Neural progenitor cell (in vitro differentiated cells): ENCODE measurements at regions not wholly inside any gene's neighbourhood (a gene's known extent, or its start where the extent isn't known, plus 50 kb on each side); places are given as distances from the start of the nearest gene placed in this dataset.
A peak's percentile ranks its signal among the peaks of the same experiment; 100 is the strongest.

Experiments
- DNase-seq: peaks from one replicate; pipeline ENCODE4 v3.0.0-alpha.2; 2016; ENCODE audit warnings: low spot score
- H2AFZ ChIP-seq: fragments of 200-600 bp; sonication (generic); replicated peaks from 2 replicates; pipeline ENCODE4 v1.6.1; 2016; ENCODE audit warnings: antibody characterized with exemption
- H3F3A ChIP-seq: fragments of 200-600 bp; sonication (generic); 2 replicates; pipeline ENCODE4 v1.6.1; 2016; ENCODE audit warnings: antibody characterized with exemption, low read depth
- H3K27ac ChIP-seq: fragments of 200-600 bp; sonication (generic); 2 replicates; pipeline ENCODE4 v1.5.1; 2016; ENCODE audit warnings: mild to moderate bottlenecking
- H3K27me3 ChIP-seq: fragments of 200-600 bp; sonication (generic); 2 replicates; pipeline ENCODE4 v1.6.1; 2016; ENCODE audit warnings: mild to moderate bottlenecking, moderate library complexity
- H3K36me3 ChIP-seq: fragments of 200-600 bp; sonication (generic); 2 replicates; pipeline ENCODE4 v1.5.1; 2016
- H3K4me1 ChIP-seq: fragments of 200-600 bp; sonication (generic); 2 replicates; pipeline ENCODE4 v1.6.1; 2016; ENCODE audit warnings: mixed run types
- H3K4me2 ChIP-seq: fragments of 200-600 bp; sonication (generic); 2 replicates; pipeline ENCODE4 v1.6.1; 2016
- H3K4me3 ChIP-seq: fragments of 200-600 bp; sonication (generic); 2 replicates; pipeline ENCODE4 v1.5.1; 2016
- H3K79me2 ChIP-seq: fragments of 200-600 bp; sonication (generic); 2 replicates; pipeline ENCODE4 v1.6.1; 2016; ENCODE audit warnings: low read depth
- H3K9ac ChIP-seq: fragments of 200-600 bp; sonication (generic); 2 replicates; pipeline ENCODE4 v1.6.1; 2016
- H3K9me3 ChIP-seq: fragments of 200-600 bp; sonication (generic); 2 replicates; pipeline ENCODE4 v1.5.1; 2016; ENCODE audit warnings: low read depth
- H4K20me1 ChIP-seq: fragments of 200-600 bp; sonication (generic); 2 replicates; pipeline ENCODE4 v1.6.1; 2016; ENCODE audit warnings: low read depth
- H3K27ac Mint-ChIP-seq: 3 replicates; pipeline ENCODE4 v1.8.0; 2021; ENCODE audit warnings: mixed read lengths
- H3K27me3 Mint-ChIP-seq: 2 replicates; pipeline ENCODE4 v1.8.0; 2022; ENCODE audit warnings: low read depth, mild to moderate bottlenecking, inconsistent platforms, moderate library complexity, mixed read lengths; ENCODE audit not compliant: insufficient read depth
- H3K36me3 Mint-ChIP-seq: 3 replicates; pipeline ENCODE4 v1.8.0; 2021; ENCODE audit warnings: mixed read lengths
- H3K4me1 Mint-ChIP-seq: 3 replicates; pipeline ENCODE4 v1.8.0; 2021; ENCODE audit warnings: mixed read lengths
- H3K4me3 Mint-ChIP-seq: 3 replicates; pipeline ENCODE4 v1.8.0; 2021; ENCODE audit warnings: mild to moderate bottlenecking, moderate library complexity, mixed read lengths
- H3K9me3 Mint-ChIP-seq: 3 replicates; pipeline ENCODE4 v1.8.0; 2020; ENCODE audit warnings: mixed read lengths
- CTCF ChIP-seq: fragments of 200-600 bp; sonication (generic); IDR thresholded peaks from 2 replicates; pipeline ENCODE4 v1.5.1; 2017; ENCODE audit warnings: antibody characterized with exemption, mild to moderate bottlenecking
- EZH2 ChIP-seq: fragments of 200-600 bp; sonication (generic); IDR thresholded peaks from 2 replicates; pipeline ENCODE4 v1.6.1; 2017; ENCODE audit warnings: antibody characterized with exemption, mild to moderate bottlenecking, moderate library complexity
- EZH2phosphoT487 ChIP-seq: fragments of 200-600 bp; sonication (generic); IDR thresholded peaks from 2 replicates; pipeline ENCODE4 v1.6.1; 2017; ENCODE audit warnings: antibody characterized with exemption

GRCh38 chr12:124377981-124378509 lies 83.2 kb downstream of the RFLNA start:
- Mint-ChIP-seq H3K27me3 (peaks cover 12% of the 10 kb centered on the region), H3K9me3 (no peaks in the 10 kb centered on the region), H3K4me1 (peaks cover 9% of the 10 kb centered on the region), H3K4me3 (no peak overlapping the region), H3K27ac (peak overlapping the region; percentile 29), H3K36me3 (peaks cover 5% of the 10 kb centered on the region)
- no peaks in the 10 kb centered on the region for H3F3A ChIP-seq
- H3K27ac ChIP-seq, result no peak overlapping the region
- no peaks in the 10 kb centered on the region for H3K36me3 ChIP-seq
- DNase-seq, result no peak
- no peak overlapping the region for H3K9ac ChIP-seq
- no peaks in the 10 kb centered on the region for H3K9me3 ChIP-seq
- H2AFZ ChIP-seq, result no peak overlapping the region
- no peaks in the 10 kb centered on the region for H3K27me3 ChIP-seq
- H4K20me1 ChIP-seq, result peaks cover 13% of the 10 kb centered on the region
- H3K4me1 ChIP-seq, result no peaks in the 10 kb centered on the region
- no peak for TF ChIP-seq EZH2
- no peak for TF ChIP-seq CTCF
- TF ChIP-seq EZH2phosphoT487, result no peak
- H3K4me3 ChIP-seq, result no peak overlapping the region
- no peak overlapping the region for H3K4me2 ChIP-seq
- no peaks in the 10 kb centered on the region for H3K79me2 ChIP-seq

GRCh38 chr12:124376435-124376834 lies 81.5 kb downstream of the RFLNA start:
- Histone ChIP-seq H3K79me2 (no peaks in the 10 kb centered on the region), H3K4me3 (no peak overlapping the region), H3K27me3 (no peaks in the 10 kb centered on the region), H3K27ac (no peak overlapping the region), H4K20me1 (peaks cover 13% of the 10 kb centered on the region), H3K9me3 (no peaks in the 10 kb centered on the region), H3K36me3 (no peaks in the 10 kb centered on the region), H2AFZ (no peak overlapping the region), H3K4me2 (no peak overlapping the region), H3K9ac (no peak overlapping the region), H3F3A (no peaks in the 10 kb centered on the region), H3K4me1 (no peaks in the 10 kb centered on the region)
- Mint-ChIP-seq H3K4me3 (no peak overlapping the region), H3K4me1 (peaks cover 7% of the 10 kb centered on the region), H3K27ac (peak overlapping the region; percentile 60), H3K27me3 (peaks cover 9% of the 10 kb centered on the region), H3K9me3 (no peaks in the 10 kb centered on the region), H3K36me3 (peaks cover 5% of the 10 kb centered on the region)
- no peak for DNase-seq
- no peak for TF ChIP-seq CTCF
- TF ChIP-seq EZH2, result no peak
- no peak for TF ChIP-seq EZH2phosphoT487

GRCh38 chr12:124375789-124376175 lies 80.9 kb downstream of the RFLNA start:
- Histone ChIP-seq H3K4me3 (no peak overlapping the region), H3K27me3 (no peaks in the 10 kb centered on the region), H3K4me1 (no peaks in the 10 kb centered on the region), H2AFZ (no peak overlapping the region), H3K4me2 (no peak overlapping the region), H3K9ac (no peak overlapping the region), H3K36me3 (no peaks in the 10 kb centered on the region), H3K9me3 (no peaks in the 10 kb centered on the region), H3F3A (no peaks in the 10 kb centered on the region), H3K79me2 (no peaks in the 10 kb centered on the region), H4K20me1 (peaks cover 10% of the 10 kb centered on the region), H3K27ac (no peak overlapping the region)
- Mint-ChIP-seq H3K27me3 (peaks cover 7% of the 10 kb centered on the region), H3K4me1 (peaks cover 3% of the 10 kb centered on the region), H3K36me3 (peaks cover 5% of the 10 kb centered on the region), H3K4me3 (no peak overlapping the region), H3K9me3 (no peaks in the 10 kb centered on the region), H3K27ac (no peak overlapping the region)
- no peak for DNase-seq
- TF ChIP-seq EZH2 (no peak), EZH2phosphoT487 (no peak), CTCF (no peak)
